GM12878 (cell line): ENCODE measurements at regions not wholly inside any gene's neighbourhood (a gene's known extent, or its start where the extent isn't known, plus 50 kb on each side); places are given as distances from the start of the nearest gene placed in this dataset.
"Not testable (repeated sequence)": the region's sequence is repeated elsewhere in the genome, so short reads cannot be mapped to it uniquely, and the experiment has no call there.

Experiments used
- ATAC-seq: fragments of 200-7000 bp; cut with Tn5 transposase; 3 replicates; pipeline ENCODE4 v1.9.1; 2020; ENCODE audit warnings: mild to moderate bottlenecking, moderate library complexity
- BruUV-seq: library from RNA; stranded (reverse); fragments of 400-500 nt; replicated peaks from 2 replicates; lab custom pipeline; 2021; lab: Mats Ljungman, UMichigan
- CTCF ChIA-PET: fragments of 300-600 bp; sonication (Branson Sonifier 250); formaldehyde crosslinking; extraction: SDS; loops from one replicate; lab custom pipeline; 2021; ENCODE audit warnings: inconsistent platforms; lab: Yijun Ruan, JAX
- POLR2A ChIA-PET: fragments of 350-600 bp; formaldehyde crosslinking; extraction: SDS; loops from one replicate; lab custom pipeline; 2021; ENCODE audit warnings: inconsistent platforms; lab: Charles Lee
- RAD21 ChIA-PET: fragments of 300-600 bp; sonication (Branson Sonifier 250); formaldehyde crosslinking; loops from one replicate; lab custom pipeline; 2023; ENCODE audit warnings: antibody characterized with exemption; ENCODE audit not compliant: unreplicated experiment; lab: Charles Lee
- SMC1A ChIA-PET: fragments of 300-600 bp; sonication (Branson Sonifier 250); formaldehyde crosslinking; loops from one replicate; lab custom pipeline; 2023; ENCODE audit not compliant: unreplicated experiment, uncharacterized antibody; lab: Charles Lee
- DNase-seq: peaks from one replicate; pipeline ENCODE4 v3.0.0-alpha.2; 2011; ENCODE audit warnings: low read depth, low spot score
- FAIRE-seq: peaks from 3 replicates; lab custom pipeline; 2011; peaks lifted over from hg19 to GRCh38; lab: Jason Lieb, UNC
- H2AFZ ChIP-seq: 2 replicates; pipeline ENCODE4 v1.6.0; 2011; ENCODE audit warnings: low read depth, low read length, control low read depth; ENCODE audit not compliant: control insufficient read depth
- H3K27ac ChIP-seq: 2 replicates; pipeline ENCODE4 v1.5.1; 2011; ENCODE audit warnings: control low read depth; ENCODE audit not compliant: control insufficient read depth, insufficient read depth
- H3K27me3 ChIP-seq, 2 experiments: replicated peaks in 1 of 2; 2 replicates each; pipeline versions ENCODE4 v1.6.0 to v1.6.1; 2011; ENCODE audit warnings: low read length in 1 of 2; ENCODE audit not compliant: control insufficient read depth in 2 of 2, insufficient read depth in 2 of 2
- H3K36me3 ChIP-seq, 2 experiments: 2 replicates each; pipeline ENCODE4 v1.5.1; 2011; ENCODE audit warnings: low read length in 1 of 2; ENCODE audit not compliant: control insufficient read depth in 2 of 2, insufficient read depth in 2 of 2
- H3K4me1 ChIP-seq: 2 replicates; pipeline ENCODE4 v1.6.1; 2011; ENCODE audit warnings: mild to moderate bottlenecking, low read length, moderate library complexity, mixed read lengths; ENCODE audit not compliant: control insufficient read depth, insufficient read depth
- H3K4me2 ChIP-seq: 2 replicates; pipeline ENCODE4 v1.6.0; 2011; ENCODE audit warnings: control low read depth; ENCODE audit not compliant: control insufficient read depth, insufficient read depth
- H3K4me3 ChIP-seq: fragments of 200-600 bp; sonication (generic); 2 replicates; pipeline ENCODE4 v1.5.1; 2016
- H3K79me2 ChIP-seq: 2 replicates; pipeline ENCODE4 v1.6.0; 2011; ENCODE audit warnings: low read length; ENCODE audit not compliant: control insufficient read depth, insufficient read depth
- H3K9ac ChIP-seq: 2 replicates; pipeline ENCODE4 v1.8.0; 2011; ENCODE audit warnings: low read length, control low read depth, mixed read lengths; ENCODE audit not compliant: control insufficient read depth, insufficient read depth
- H3K9me3 ChIP-seq: replicated peaks from 3 replicates; pipeline ENCODE4 v1.5.1; 2011; ENCODE audit warnings: mild to moderate bottlenecking, low read length; ENCODE audit not compliant: control insufficient read depth, insufficient read depth
- H4K20me1 ChIP-seq: 2 replicates; pipeline ENCODE4 v1.6.0; 2011; ENCODE audit not compliant: control insufficient read depth, insufficient read depth
- LARP7 ChIP-seq: fragments of 450-650 bp; IDR thresholded peaks from 2 replicates; pipeline ENCODE4 v1.6.1; 2017; ENCODE audit warnings: mild to moderate bottlenecking
- RAD21 ChIP-seq: IDR thresholded peaks from 2 replicates; pipeline ENCODE4 v1.6.1; 2011; ENCODE audit warnings: mild to moderate bottlenecking, low read depth, low read length, moderate library complexity; ENCODE audit not compliant: insufficient read depth
- SIN3A ChIP-seq: IDR thresholded peaks from 2 replicates; pipeline ENCODE4 v1.6.1; 2012; ENCODE audit warnings: low read depth, low read length, improper control_type of control experiment
- TCF3 ChIP-seq: IDR thresholded peaks from 2 replicates; pipeline ENCODE4 v1.6.1; 2012; ENCODE audit warnings: low read depth, mild to moderate bottlenecking, low read length, borderline replicate concordance; ENCODE audit not compliant: insufficient read depth
- ZSCAN29 ChIP-seq: fragments of 450-650 bp; IDR thresholded peaks from 2 replicates; pipeline ENCODE4 v1.6.1; 2017; ENCODE audit warnings: mild to moderate bottlenecking, moderate library complexity
- WGBS: methylation state at CpG from one replicate; pipeline ENCODE4 v1.1.6; 2016; ENCODE audit warnings: low lambda C conversion rate; ENCODE audit not compliant: insufficient replicate concordance, insufficient coverage; ENCODE audit errors: missing lambda C conversion rate; 5-methylcytosine and 5-hydroxymethylcytosine counted together
- in situ Hi-C: fragments of 300-500 bp; cut with MboI; formaldehyde crosslinking; loops from 9 replicates; pipeline ENCODE4 v1.14.3; 2018; ENCODE audit warnings: mixed read lengths
- intact Hi-C: fragments of 100-400 bp; cut with micrococcal nuclease; formaldehyde crosslinking; loops from one replicate; pipeline ENCODE4 v1.14.2; 2022; ENCODE audit not compliant: unreplicated experiment
- TF ChIP-seq, protein P1 (sequence below), 3 experiments: IDR thresholded peaks in 2 of 3; conservative IDR thresholded peaks in 1 of 3; 2 replicates each; pipeline ENCODE4 v1.5.1; 2011; ENCODE audit warnings: low read depth in 3 of 3, low read length in 3 of 3, mild to moderate bottlenecking in 3 of 3, control low read depth in 2 of 3, moderate library complexity in 2 of 3, inconsistent platforms in 1 of 3, mixed read lengths in 1 of 3; ENCODE audit not compliant: control insufficient read depth in 2 of 3, insufficient read depth in 1 of 3; ENCODE audit errors: extremely low read depth in 1 of 3

- Histone ChIP-seq H2AFZ (no peak overlapping the region), H4K20me1 (no peaks in the 10 kb centered on the region), H3K4me3 (no peak overlapping the region), H3K79me2 (no peaks in the 10 kb centered on the region), H3K4me2 (no peak overlapping the region), H3K27ac (no peak overlapping the region), H3K9me3 (no peaks in the 10 kb centered on the region), H3K27me3 (no peaks in the 10 kb centered on the region), H3K36me3 (no peaks in the 10 kb centered on the region), H3K4me1 (no peaks in the 10 kb centered on the region), H3K9ac (no peak overlapping the region)
- ChIA-PET SMC1A (no interaction called here), CTCF (interaction anchor here (0.6 kb wide), 2 partner anchors 9 to 88 kb away, joined by 3 read pairs; no protein-coding TSS in a partner anchor), POLR2A (no interaction called here), RAD21 (no interaction called here)
- intact Hi-C loops = no loop called here
- 0% methylated on average over 1 of the region's 1 CpG for WGBS
- BruUV-seq = no TSS peak
- DNase-seq (no peak), ATAC-seq (no peak), FAIRE-seq (no peak)
- in situ Hi-C loops = no loop called here
- TF ChIP-seq RAD21 (no peak), TCF3 (no peak), SIN3A (no peak), LARP7 (no peak), ZSCAN29 (no peak)
- TF ChIP-seq, protein P1, sequence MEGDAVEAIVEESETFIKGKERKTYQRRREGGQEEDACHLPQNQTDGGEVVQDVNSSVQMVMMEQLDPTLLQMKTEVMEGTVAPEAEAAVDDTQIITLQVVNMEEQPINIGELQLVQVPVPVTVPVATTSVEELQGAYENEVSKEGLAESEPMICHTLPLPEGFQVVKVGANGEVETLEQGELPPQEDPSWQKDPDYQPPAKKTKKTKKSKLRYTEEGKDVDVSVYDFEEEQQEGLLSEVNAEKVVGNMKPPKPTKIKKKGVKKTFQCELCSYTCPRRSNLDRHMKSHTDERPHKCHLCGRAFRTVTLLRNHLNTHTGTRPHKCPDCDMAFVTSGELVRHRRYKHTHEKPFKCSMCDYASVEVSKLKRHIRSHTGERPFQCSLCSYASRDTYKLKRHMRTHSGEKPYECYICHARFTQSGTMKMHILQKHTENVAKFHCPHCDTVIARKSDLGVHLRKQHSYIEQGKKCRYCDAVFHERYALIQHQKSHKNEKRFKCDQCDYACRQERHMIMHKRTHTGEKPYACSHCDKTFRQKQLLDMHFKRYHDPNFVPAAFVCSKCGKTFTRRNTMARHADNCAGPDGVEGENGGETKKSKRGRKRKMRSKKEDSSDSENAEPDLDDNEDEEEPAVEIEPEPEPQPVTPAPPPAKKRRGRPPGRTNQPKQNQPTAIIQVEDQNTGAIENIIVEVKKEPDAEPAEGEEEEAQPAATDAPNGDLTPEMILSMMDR (IDR thresholded peaks at IDR 0.05 in 2 of 3, conservative IDR thresholded peaks at IDR 0.05 in 1 of 3; ENCODE audit: control insufficient read depth in 2 of 3, extremely low read depth in 1 of 3, insufficient read depth in 1 of 3, low read depth in 3 of 3, low read length in 3 of 3) = no peak
Observed at GRCh38 chr2:22458440-22458839, 926.5 kb upstream of the KLHL29 start.

- H2AFZ ChIP-seq, H3K9me3 ChIP-seq, H4K20me1 ChIP-seq, ATAC-seq, H3K79me2 ChIP-seq, FAIRE-seq, BruUV-seq, in situ Hi-C loops, POLR2A ChIA-PET, SMC1A ChIA-PET, H3K36me3 ChIP-seq, H3K27ac ChIP-seq, CTCF ChIA-PET, intact Hi-C loops, H3K27me3 ChIP-seq, H3K9ac ChIP-seq, H3K4me1 ChIP-seq, H3K4me3 ChIP-seq, H3K4me2 ChIP-seq, DNase-seq, RAD21 ChIA-PET: not testable (repeated sequence)
- WGBS = 0% methylated on average over 4 of the region's 4 CpGs
Observed at GRCh38 chr2:22475103-22475502, 909.9 kb upstream of the KLHL29 start.
